Stimulated activated naive CD8-positive, alpha-beta T cell treated with anti-CD3 and anti-CD28 coated beads, Interleukin-15, Interleukin-2, amounts not matched to agents 100 U/mL and 50 U/mL, for 24 hours (primary cell): ENCODE measurements at regions not wholly inside any gene's neighbourhood (a gene's known extent, or its start where the extent isn't known, plus 50 kb on each side); places are given as distances from the start of the nearest gene placed in this dataset.

Experiments used
- ATAC-seq: fragments of 150-1000 bp; cut with Tn5 transposase; one replicate; pipeline ENCODE4 v1.10.0; 2021
- DNase-seq: peaks from one replicate; pipeline ENCODE4 v3.0.0; 2021

DNA sequence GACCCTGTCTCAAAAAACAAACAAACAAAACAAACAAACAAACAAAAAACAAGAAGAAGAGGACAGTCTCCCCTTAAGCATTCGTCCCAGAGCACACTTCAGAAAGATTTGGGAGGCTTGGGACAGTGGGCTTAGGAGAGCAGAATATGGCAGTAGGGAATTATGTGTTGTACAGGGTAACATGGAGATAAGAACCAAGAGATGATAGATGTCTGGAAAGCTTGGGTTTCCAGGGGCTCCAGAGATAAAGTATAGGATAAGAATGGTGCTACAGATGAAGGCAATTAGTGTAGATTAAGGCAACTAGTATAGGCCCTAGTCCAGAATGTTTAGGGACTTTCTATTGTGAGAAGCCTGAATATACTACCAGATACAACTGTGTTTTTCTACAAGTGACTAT lies 934.9 kb upstream of the AUTS2 start:
- ATAC-seq (no peak), DNase-seq (no peak)

DNA sequence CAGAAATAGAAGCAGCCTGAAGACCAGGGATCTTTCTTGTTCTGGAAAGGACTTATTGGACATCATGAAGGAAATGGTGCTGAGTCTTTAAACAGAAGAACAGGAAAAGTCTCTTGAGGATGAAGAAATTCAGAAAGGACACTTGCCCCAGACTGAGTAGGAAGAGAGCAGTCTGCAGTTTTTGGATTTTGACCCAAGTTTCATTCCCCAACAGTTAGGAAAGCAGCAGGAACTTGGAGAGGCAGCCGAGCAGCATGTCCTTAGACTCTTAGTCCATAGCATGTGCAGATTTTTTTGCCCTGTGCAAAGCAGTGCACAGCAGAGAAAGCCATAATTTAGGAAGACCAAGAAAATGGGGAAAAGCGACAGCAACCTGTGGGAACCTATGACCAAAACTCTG lies 927.2 kb upstream of the AUTS2 start:
- no peak for ATAC-seq
- DNase-seq = no peak

DNA sequence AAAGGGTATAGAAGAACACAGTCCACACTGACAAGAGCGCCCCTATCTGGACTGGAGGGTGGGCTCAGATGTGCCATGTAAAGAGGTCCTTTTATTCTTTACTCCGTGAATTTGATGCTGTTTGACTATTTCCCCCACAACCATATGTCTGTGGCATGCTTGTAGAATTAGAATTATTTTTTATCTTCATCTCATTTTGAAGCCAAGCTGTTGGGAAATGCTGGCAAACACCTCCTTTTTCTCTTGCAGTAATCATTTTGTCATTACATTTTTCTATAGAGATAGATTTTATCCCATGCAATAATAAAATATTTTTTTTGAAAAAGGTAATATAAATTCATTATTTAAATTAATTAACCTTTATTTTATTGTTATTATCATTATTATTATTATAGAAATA lies 926.6 kb upstream of the AUTS2 start:
- ATAC-seq (no peak), DNase-seq (no peak)

DNA sequence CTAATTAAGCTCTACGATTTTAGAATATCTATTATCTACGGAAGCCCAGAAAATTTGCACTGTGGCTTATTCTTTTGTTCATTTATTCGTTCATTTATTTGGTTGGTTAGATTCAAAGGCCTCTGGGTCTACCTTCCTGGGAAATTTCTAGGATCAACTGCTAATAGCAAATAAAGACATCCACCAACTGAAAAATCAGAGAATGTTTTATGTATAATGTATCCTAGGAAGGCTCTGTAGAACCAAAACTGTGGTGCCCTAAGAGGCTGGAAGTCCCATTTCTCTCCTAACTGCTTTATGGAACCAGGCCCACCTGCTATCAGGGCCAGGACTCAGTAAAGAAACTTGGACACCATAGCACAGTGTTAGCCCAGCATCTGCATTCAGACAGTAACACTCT lies 923.4 kb upstream of the AUTS2 start:
- ATAC-seq = no peak
- DNase-seq = no peak

DNA sequence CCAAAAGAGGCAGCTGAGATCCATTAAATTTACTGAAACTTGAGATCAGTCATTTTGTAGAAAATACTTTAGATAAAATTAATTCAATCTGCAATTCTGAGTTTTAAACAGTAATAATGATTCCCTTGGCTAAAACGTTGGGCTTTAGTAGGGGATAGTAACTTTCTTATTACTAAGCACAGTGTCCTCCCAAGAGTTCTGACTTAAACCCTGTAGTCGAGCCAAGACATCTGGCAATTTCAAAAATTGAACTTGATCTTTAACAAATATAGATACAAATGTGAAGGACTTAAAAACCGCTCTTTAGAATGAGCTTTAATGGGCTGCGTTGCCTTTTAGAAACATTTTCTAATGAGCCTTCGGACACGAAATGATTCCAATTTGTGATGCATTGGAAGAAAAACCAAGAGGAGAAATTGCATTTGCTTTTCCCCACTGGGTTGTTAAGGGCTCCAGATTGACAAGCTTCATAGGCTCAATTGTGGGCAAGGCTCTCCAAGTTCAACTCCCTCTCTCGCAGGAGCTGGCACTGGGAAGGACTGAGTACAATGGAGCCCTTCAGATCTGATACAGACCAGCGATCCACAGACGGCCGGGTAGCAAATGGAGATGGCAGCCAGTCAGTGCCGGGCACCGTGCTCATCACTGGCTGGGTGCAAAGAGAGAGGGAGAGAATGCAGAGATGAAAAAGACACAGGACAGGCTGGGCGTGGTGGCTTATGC lies 921.3 kb upstream of the AUTS2 start:
- ATAC-seq = no peak
- DNase-seq = no peak

DNA sequence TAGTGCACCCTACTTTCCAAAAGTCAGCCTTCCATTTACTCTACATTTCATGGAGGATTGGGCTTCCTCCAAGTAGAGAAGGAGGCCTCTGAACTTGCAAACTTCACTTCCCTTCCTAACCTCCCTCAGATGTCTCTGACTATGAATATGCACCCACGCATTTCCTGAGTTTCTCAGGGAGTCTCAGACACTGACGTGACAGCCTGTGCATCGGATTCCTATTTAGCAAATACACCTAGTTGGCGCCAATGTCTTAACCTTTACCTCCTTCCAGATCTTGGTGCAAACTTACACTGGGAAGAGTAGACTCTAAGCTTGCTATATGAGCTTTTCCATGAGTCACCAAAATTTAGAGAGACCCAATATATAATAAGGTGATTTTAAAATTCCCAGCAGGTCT lies 920.1 kb upstream of the AUTS2 start:
- no peak for ATAC-seq
- no peak for DNase-seq

DNA sequence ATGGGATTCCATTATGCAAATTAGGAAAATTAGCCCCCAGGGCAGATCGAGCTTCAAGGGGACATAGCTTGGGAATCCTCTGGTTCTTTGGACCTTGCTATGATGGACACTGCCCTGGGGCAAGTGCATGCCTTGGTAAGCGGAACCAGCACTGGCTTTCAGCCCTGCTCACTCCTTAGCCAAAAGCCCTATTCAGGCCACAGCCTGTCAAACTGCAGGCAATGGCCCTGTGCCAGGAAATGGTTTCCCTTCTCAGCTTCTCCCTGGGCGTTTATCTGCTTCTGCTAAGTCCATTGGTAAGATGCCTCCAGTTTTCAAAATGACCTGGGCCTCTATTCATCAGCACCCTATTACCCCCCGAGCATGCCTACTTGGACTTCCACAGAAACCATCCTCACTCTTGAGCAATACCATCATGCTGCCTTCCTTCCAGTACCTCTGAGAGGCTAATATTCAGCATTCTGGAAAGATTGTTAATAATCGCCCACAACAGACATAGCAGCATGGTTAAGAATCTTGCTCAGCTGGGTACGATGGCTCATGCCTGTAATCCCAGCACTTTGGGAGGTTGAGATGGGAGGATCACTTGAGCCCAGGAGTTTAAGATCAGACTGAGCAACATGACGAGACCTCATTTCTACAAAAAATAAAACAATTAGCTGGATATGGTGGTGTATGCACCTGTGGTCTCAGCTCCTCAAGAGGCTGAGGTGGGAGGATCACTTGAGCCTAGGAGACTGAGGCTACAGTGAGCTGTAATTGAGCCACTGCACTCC lies 918.6 kb upstream of the AUTS2 start:
- no peak for ATAC-seq
- no peak for DNase-seq

DNA sequence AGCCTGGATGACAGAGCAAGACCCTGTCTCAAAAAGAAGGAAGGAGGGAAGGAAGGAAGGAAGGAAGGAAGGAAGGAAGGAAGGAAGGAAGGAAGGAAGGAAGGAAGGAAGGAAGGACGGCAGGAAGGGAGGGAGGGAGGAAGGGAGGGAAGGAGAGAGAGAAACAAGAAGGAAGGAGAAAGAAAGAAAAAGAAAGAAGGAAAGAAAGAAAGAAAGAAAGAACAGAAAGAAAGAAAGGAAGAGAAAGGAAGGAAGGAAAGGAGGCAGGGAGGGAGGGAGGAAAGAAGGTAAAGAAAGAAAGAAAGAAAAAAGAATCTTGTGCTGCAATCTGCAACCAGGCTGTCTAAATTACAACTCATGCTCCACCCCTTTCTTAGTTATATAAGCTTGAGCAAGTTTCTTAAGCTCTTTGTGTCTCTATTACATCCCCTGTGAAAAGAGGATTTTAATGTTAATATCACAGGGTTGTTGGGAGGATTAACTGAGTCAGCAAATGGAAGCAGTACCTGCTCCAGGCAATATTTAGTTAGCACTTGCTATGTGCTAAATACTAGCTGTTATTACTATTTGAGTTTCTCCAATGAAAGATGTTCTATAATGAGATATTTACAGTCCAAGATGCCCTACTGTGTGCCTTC lies 917.9 kb upstream of the AUTS2 start:
- ATAC-seq = no peak

DNA sequence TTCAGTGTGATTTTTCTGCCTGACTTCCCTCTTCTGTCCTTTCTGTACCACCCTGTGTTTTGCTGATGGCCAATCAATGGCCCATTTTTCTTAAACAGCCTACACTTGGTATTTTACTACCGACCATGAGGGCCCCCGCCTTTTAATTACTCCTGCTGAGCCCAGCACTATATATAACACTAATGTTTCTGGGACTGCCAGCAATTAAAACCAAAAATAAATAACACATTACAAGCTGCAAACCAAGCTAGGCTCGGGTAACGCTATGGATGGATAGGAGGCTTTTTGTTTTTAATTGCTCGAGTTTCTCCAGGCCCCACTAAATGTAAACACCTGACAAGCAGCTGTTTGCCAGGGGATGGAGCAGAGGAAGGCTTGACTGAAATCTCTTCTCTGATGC lies 915.4 kb upstream of the AUTS2 start:
- ATAC-seq (no peak), DNase-seq (no peak)

More for the DNA sequence above, 917.9 kb upstream of the AUTS2 start:
- no peak for DNase-seq

DNA sequence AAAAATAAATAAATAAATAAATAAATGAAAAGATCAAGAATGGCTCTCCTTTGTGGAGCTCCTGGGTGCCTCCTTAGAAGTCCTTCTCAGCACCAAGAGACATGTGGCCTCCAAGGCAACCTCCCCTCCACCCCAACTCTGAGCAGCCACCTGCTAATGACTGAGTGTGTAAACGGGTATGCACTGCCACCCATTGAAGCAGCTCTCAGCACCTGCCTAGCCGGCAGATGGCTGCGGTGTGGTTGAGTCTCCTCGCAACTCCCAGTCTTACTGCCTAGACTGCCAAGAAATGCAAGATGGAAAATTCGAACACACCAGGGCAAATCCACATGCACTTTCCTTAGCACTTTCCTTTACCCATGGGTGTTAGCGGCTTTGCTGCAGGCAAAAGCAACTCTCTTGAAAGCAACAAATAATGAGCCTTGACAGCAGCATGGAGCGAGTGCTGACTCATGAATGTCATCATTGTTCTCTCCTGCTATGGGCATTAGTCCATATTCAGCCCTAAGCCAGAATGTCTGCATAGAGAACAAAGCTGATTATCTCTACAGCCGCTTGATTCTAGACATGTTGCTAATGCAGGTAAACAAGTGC lies 913.9 kb upstream of the AUTS2 start:
- no peak for ATAC-seq
- no peak for DNase-seq

DNA sequence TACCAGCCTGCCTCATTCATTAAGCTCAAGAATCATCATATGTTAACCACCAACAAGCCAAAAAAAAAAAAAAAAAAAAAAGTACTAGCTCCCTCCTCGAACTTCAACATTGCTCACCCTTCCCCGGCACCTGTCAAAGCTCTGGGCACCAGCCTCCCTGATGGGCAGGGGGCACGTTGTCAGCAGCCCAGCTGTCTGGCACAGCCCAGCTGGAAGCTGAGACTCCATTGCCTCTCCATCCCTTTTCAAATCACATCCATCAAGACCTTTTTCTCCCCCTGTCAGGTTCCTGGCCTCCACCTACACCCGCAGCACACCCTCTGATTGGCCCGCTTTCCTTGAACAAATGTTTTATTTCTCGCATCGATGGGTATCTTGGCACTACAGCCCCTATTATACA lies 913.3 kb upstream of the AUTS2 start:
- DNase-seq = no peak
- ATAC-seq = no peak

DNA sequence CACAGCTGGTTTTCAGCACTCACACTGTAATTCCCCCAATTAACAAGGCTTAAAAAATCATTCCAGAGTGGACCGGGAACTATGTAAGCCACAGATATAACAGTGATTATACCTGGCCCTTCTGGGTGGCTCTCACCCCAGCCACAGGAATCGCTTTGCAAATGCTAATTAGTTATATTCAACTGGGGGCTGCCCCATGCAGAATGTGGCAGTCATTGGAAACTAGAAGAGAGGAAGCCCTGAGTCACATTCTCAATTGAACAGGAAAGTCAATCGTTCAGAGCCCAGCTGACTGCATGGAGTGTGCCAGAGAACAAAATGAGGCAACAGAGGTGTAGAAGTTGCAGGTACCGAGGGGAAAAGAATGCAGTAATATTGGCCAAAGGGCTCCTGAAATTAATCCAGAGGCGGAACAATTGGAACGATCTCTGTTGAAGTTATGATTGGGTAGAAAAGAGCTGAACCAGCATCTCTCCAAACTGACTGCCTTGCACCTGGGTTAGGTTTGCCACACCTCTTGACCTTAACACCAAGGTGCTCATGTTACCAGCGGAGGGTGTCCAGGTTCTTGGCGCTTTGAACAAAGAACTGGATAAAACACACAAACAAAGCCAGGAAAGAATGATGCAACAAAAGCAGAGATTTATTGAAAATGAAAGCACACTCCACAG lies 909.7 kb upstream of the AUTS2 start:
- ATAC-seq = no peak
- DNase-seq = no peak

DNA sequence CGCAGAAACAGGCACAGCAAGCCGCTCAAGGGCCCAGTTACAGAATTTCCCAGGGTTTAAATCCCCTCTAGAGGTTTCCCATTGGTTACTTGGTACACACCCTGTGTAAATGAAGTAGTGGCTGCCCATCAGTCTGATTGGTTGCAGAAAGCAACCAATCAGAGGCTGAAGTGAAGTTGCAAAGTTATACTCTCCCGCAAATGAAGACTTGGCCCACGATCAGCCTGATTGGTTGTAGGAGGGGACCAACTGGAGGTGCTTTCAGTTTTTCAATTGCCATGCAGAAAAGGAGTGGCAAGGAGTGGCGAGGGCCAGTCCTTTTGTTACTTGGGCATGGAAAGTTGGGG lies 909.2 kb upstream of the AUTS2 start:
- ATAC-seq (no peak), DNase-seq (no peak)

DNA sequence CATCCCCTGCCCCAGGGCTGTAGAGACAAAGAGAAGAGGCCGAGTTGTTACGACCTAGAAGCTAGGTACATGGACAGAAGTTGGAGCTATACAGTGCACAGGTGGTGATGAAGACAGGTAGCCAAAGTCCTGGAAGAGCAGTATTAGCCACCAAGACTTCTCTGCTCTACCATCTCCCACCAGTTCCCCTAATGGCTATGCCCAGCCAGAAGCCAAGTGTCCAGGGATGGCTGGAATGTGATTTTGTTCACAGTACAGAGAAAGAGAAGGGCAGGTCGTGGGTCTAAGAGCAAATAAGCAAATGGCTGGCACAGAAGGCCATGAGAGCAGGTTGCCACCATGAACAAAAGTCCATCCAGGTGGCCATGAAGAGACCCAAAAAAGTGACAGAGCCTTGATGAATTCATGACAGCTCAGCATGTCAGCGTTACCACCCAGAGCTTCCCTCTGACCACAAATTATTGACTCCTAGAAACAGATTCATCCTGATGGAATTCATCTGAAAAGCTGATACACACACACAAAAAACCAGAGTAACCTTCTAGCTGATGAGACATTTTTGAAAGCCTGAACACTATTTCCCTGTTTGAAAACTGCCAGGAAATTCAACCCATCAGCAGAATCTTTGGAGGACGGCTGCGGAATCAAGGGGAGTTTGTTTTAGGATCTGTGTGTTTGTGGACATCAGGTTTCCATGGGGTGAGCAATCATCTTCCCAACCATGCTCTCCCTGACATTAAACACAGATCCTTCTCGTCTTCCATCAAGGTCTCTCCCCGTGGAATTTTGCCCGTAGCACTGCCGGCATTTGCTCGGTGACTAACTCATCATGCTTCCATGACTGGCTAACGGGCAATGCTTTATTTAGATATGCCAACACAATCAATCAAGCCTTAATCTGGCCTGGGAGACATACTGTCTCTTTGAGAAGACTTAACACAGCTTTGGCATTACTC lies 906.7 kb upstream of the AUTS2 start:
- no peak for DNase-seq
- no peak for ATAC-seq

DNA sequence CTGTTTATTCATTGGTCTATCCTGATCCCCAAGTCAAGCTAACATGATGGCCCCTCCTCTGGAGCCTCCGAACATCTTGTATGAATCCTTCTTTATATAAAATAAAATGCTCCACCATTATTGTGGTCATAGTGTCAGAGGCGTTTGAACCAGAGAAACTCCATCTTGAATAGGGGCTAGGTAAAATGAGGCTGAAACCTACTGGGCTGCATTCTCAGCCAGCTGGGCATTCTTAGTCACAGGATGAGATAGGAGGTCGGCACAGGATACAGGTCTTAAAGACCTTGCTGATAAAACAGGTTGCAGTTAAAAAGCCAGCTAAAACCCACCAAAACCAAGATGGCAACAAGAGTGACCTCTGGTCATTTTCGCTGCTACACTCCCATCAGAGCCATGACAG lies 905.8 kb upstream of the AUTS2 start:
- ATAC-seq = no peak
- no peak for DNase-seq

DNA sequence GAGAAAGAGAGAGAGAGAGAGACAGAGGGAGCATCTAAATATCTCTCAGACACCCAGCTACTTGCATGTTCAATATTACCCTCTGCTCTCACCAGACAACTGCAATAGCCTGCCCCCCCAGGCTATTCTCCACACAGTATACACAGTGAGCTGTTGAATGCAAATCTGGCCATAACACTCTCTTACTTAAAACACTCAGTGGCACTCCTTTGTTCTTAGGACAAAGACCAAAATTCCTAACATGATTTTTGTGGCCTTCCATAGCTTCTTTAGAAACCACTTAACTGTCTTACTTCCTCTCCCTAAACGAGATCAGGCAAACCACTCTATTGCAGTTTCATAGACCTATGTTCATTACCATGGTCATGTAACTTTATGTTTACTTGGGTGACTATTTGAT lies 903.6 kb upstream of the AUTS2 start:
- ATAC-seq (no peak), DNase-seq (no peak)

DNA sequence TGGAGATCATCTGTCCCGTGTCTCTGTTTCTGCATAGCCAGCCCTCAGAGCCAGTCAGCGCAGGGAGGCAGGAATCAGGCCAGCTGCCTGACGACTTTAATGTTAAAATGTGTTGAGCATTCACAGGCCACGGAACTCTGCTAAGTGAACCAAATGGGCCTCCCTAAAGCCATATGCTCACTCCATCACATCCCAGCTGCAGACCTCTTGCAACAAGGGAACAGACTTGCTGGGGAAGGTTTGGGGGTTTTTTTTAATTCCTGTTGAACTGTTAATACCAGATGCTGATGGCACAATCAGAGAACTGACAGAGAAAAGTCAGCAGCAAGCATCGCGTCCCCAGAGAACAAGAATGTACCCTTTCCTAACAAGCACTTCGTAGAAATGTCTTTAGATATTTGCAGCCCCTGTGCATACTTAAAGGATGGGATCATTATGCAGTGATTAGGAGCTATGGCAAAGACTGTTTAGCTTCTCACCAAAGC lies 900.4 kb upstream of the AUTS2 start:
- DNase-seq (no peak), ATAC-seq (no peak)

DNA sequence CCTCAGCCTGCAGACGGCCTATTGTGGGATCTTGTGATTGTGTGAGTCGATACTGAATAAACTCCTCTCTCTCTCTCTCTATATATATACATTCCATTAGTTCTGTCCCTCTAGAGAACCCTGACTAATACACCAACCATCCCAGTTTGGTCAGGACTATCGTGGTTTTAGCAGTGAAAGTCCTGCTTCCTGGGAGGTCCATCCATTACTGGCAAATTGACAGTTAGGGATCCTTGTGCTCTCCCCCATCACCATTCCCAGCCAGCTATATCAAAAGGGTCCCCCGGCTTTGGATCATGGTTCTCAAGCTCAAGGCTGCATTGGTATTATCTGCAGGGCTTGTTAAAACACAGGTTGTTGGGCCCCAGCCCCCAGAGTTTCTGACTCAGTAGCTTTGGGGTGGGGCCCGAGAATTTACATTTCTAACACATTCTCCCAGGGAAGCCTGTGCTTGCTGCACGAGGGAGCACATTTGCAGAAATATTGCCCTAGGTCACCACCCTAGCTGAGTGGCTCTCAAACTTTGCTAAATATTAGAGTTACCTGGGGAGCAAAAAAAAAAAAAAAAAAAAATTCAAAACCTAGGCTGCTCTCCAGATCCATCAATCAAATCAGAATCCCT lies 899.1 kb upstream of the AUTS2 start:
- ATAC-seq (no peak), DNase-seq (no peak)

DNA sequence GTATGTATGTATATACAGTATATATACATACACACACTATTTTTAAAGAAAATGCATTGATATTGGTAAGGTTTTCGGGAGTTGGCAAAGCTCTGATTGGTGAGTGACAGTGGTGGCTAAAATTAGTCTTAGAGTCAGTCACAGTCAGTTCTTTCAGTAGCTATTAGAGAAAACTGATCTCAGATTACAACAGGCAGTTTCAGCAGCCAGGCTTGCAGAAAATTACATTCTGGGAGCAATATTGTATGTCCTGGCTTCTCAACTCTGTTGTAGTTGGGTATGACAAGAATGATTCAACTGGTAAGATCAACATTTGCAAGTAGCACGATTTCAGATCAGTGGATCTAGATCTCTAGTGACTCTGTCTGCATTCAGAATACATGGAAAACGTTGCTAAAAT lies 897.9 kb upstream of the AUTS2 start:
- DNase-seq = no peak
- no peak for ATAC-seq

DNA sequence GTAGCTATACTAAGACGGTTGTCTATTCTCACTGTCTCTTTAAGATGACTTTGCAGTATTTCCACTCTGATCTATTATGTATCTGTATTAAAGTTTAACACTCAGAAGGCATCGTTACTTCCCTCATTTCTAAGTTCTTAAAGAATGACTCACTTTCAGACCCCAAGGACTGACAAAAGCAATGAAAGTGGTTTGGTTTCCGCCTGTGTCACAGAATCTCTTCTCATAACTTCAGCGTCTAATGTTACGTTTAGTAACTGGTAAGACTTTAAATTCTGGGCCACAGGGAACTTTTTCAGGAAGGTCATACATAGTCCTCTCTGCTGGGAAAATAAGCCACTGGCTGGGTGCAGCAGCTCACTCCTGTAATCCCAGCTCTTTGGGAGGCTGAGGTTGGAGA lies 892.0 kb upstream of the AUTS2 start:
- no peak for ATAC-seq
- no peak for DNase-seq

DNA sequence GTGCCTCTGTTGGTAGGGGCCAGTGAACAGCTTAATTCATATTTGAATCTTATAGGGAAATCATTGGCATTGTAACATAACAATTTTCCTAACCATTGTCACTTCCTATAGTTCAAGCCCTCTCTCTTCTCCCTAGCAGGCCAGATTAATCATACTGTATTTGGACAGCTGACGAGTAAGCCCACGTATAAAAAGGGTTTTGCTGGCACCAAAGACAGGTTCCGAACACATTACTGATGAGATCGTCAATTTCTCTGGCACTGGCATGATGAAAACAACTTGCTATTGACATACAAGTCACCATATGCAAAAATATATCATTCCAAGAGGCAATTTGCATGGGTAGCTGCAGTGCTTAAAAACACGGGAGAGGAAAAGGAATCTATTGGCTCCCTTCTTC lies 891.1 kb upstream of the AUTS2 start:
- DNase-seq = no peak
- ATAC-seq = no peak
